Heart right ventricle (tissue), 16 donors: ENCODE measurements at regions not wholly inside any gene's neighbourhood (a gene's known extent, or its start where the extent isn't known, plus 50 kb on each side); places are given as distances from the start of the nearest gene placed in this dataset.

ENCODE experiments used
- ATAC-seq, 8 donors: fragments of 200-7000 bp; cut with Tn5 transposase; one replicate each; pipeline ENCODE4 v1.9.1; 2020; ENCODE audit warnings: mild to moderate bottlenecking in 8 of 8, moderate library complexity in 8 of 8, moderate number of reproducible peaks in 1 of 8
- DNase-seq, 2 donors: peaks; one replicate each; pipeline ENCODE4 v3.0.0-alpha.2; 2020
- H3K27ac ChIP-seq, 10 donors: fragments of 200-600 bp; sonication (generic) in 2 of 10; one replicate each; pipeline versions ENCODE4 v1.5.0 to v1.8.0; 2020 to 2022; ENCODE audit warnings: mild to moderate bottlenecking in 3 of 10
- H3K27me3 ChIP-seq, 7 donors: fragments of 200-600 bp; one replicate each; pipeline ENCODE4 v1.8.0; 2021 to 2022; ENCODE audit warnings: mild to moderate bottlenecking in 2 of 7
- H3K36me3 ChIP-seq, 9 donors: fragments of 200-600 bp; sonication (generic) in 1 of 9; one replicate each; pipeline versions ENCODE4 v1.5.0 to v1.8.0; 2020 to 2022; ENCODE audit warnings: mild to moderate bottlenecking in 2 of 9
- H3K4me1 ChIP-seq, 9 donors: fragments of 200-600 bp; sonication (generic) in 1 of 9; one replicate each; pipeline versions ENCODE4 v1.5.0 to v1.8.0; 2020 to 2022; ENCODE audit warnings: mild to moderate bottlenecking in 4 of 9
- H3K4me3 ChIP-seq, 10 donors: fragments of 200-600 bp; sonication (generic) in 2 of 10; one replicate each; pipeline versions ENCODE4 v1.5.0 to v1.8.0; 2020 to 2022; ENCODE audit warnings: mild to moderate bottlenecking in 7 of 10, moderate library complexity in 2 of 10
- H3K9me3 ChIP-seq, 11 donors: fragments of 200-600 bp in 10 of 11; sonication (generic) in 2 of 11; one replicate each; pipeline versions ENCODE4 v1.5.0 to v1.8.0; 2013 to 2022; ENCODE audit warnings: mild to moderate bottlenecking in 2 of 11, control low read depth in 1 of 11, moderate library complexity in 1 of 11
- CTCF ChIP-seq, 9 donors: fragments of 200-600 bp; sonication (generic) in 2 of 9; IDR thresholded peaks; one replicate each; pipeline versions ENCODE4 v1.5.0 to v1.8.0; 2021 to 2022; ENCODE audit warnings: antibody characterized with exemption in 9 of 9, mild to moderate bottlenecking in 5 of 9, moderate library complexity in 1 of 9
- WGBS, 2 donors: extraction: QIAGEN DNeasy Blood & Tissue Kit; methylation state at CpG; one replicate each; pipeline ENCODE4 v1.1.7; 2013; ENCODE audit warnings: inconsistent platforms in 1 of 2; 5-methylcytosine and 5-hydroxymethylcytosine counted together
- intact Hi-C, 10 donors: fragments of 100-400 bp; cut with DNase I; formaldehyde crosslinking; loops; one replicate each; pipeline versions ENCODE4 v1.11.1 to v1.14.2; 2022
- donor health status: Arrhythmogenic right ventricular cardiomyopathy.
- donor health status: ischemic (EF 13 %, LVEDD 7.1; RV severe dilation, severe dysfunction).
- donor health status: healthy with polysubstance abuse.
- donor health status: DM: no; HTN: yes; CAD: no.
- donor health status: DM: no; HTN: no; CAD: no.
- donor health status: ischemic (EF 25% LVEDD 6.9; RV normal size, moderate dysfunction).
- donor health status: ischemic (EF 25% LVEDD 5.7; RV mildly dilated, moderate dysfunction).
- donor health status: healthy.
- donor health status: DM: yes; HTN: yes; CAD: no.
- donor health status: Ischemic cardiomyopathy.
- donor health status: ischemic (EF 35%, LVEDD 5.7; RV mildly dilated, moderate dysfunction).
- donor health status: nonischemic (EF 11% LVEDD 7.7; RV severe dilation, severe dysfunction).
- donor health status: DM: yes; HTN: yes; CAD: no.
- donor health status: PGD.
- donor health status: ischemic (EF 29% LVEDD 5.4; RV normal size, mild dysfunction).
- donor health status: nonischemic (EF 23%, LVEDD 6.1; RV moderate dilation, normal function).

- Histone ChIP-seq H3K9me3 (no peaks in the 10 kb centered on the region), H3K27me3 (no peaks in the 10 kb centered on the region), H3K4me3 (no peak overlapping the region), H3K36me3 (no peaks in the 10 kb centered on the region), H3K4me1 (no peaks in the 10 kb centered on the region), H3K27ac (no peak overlapping the region)
- 62 to 75% methylated on average over 1 of the region's 1 CpG for WGBS, 2 donors
- DNase-seq (no peak), ATAC-seq (no peak)
- no peak for TF ChIP-seq CTCF (IDR thresholded peaks at IDR 0.05)
- intact Hi-C loops, result no loop called here
These were observed 808.2 kb downstream of the SUCLG1 start for GRCh38 chr2:83650898-83651297.

DNA sequence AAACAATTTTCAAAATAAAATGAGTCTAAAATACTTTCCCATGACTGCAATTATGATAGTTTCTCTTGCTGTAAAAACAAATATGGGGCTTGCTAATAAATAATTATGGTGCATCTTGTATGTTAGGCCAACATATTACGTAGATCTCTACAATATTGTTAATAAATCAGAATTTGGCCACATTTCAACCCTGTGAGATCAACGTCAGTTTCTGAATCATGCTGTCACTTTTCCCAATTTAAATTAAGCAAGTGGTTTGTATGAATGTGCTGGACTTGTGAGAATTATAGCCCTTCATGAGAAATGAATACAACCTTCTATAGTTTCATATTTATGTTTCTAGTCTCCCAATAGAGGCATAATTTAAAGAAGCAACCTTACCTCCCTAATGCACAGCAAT, 808.9 kb downstream of the SUCLG1 start:
- ATAC-seq (no peak), DNase-seq (no peak)
- no peaks in the 10 kb centered on the region for H3K36me3 ChIP-seq
- 70 to 72% methylated on average over 2 of the region's 2 CpGs for WGBS, 2 donors
- H3K27ac ChIP-seq, result no peak overlapping the region
- no peak overlapping the region for H3K4me3 ChIP-seq
- H3K4me1 ChIP-seq, result no peaks in the 10 kb centered on the region
- no peak for TF ChIP-seq CTCF (IDR thresholded peaks at IDR 0.05)
- no peaks in the 10 kb centered on the region for H3K9me3 ChIP-seq
- no peaks in the 10 kb centered on the region for H3K27me3 ChIP-seq
- intact Hi-C loops, result no loop called here

DNA sequence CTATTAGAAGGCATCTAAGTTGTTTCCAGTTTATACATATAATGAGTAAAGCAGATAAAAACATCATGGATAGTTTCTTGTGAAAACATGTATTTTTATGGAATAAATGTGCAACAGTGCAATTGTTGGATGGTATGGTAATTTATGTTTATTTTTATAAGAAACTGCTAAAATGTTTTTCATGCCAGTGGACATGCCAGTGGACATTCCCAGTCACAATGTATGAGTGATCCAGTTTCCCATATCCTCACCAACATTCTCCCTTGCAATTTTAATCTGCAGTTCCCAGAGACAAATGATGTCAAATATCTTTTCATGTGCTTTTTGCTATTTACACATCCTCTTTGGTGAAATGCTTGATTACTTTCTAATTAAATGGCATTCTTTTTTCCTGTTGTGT, 818.6 kb downstream of the SUCLG1 start:
- Histone ChIP-seq H3K9me3 (no peaks in the 10 kb centered on the region), H3K4me3 (no peak overlapping the region), H3K27ac (no peak overlapping the region), H3K4me1 (no peaks in the 10 kb centered on the region), H3K36me3 (no peaks in the 10 kb centered on the region), H3K27me3 (no peaks in the 10 kb centered on the region)
- ATAC-seq (no peak), DNase-seq (no peak)
- no peak for TF ChIP-seq CTCF (IDR thresholded peaks at IDR 0.05)
- intact Hi-C loops, result no loop called here

GRCh38 chr2:83633423-83633822, 825.7 kb downstream of the SUCLG1 start:
- no peak overlapping the region for H3K27ac ChIP-seq
- no peaks in the 10 kb centered on the region for H3K36me3 ChIP-seq
- no peaks in the 10 kb centered on the region for H3K4me1 ChIP-seq
- intact Hi-C loops, result no loop called here
- H3K9me3 ChIP-seq, result peaks cover 0 to 3% (median 0%) of the 10 kb centered on the region in 11 donors
- no peaks in the 10 kb centered on the region for H3K27me3 ChIP-seq
- TF ChIP-seq CTCF (IDR thresholded peaks at IDR 0.05), result no peak
- WGBS, 2 donors, result 42 to 49% methylated on average over 2 of the region's 2 CpGs
- no peak for ATAC-seq
- H3K4me3 ChIP-seq, result no peak overlapping the region
- DNase-seq, result no peak

DNA sequence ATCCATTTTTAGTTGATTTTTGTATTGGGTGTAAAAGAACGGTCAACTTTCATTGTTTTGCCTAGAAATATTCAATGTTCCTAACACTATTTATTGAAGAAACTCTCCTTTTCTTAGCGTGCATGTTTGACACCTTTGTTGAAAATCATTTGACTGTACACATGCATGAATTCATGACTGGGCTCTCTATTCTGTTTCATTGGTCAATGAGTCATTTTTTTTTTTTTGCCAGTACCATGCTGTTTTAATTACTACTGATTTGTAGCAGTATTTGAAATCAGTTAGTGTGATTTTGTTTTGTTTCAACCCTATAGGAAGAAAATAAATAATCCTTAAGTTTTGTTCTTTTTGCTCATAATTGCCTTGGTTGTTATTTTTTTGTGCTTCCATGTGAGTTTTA, 828.7 kb downstream of the SUCLG1 start:
- no peak for TF ChIP-seq CTCF (IDR thresholded peaks at IDR 0.05)
- WGBS, 2 donors, result 88 to 89% methylated on average over 2 of the region's 2 CpGs
- Histone ChIP-seq H3K27ac (no peak overlapping the region), H3K36me3 (no peaks in the 10 kb centered on the region), H3K4me1 (no peaks in the 10 kb centered on the region), H3K27me3 (no peaks in the 10 kb centered on the region), H3K9me3 (peaks cover 0 to 3% (median 0%) of the 10 kb centered on the region in 11 donors), H3K4me3 (no peak overlapping the region)
- intact Hi-C loops, result no loop called here
- ATAC-seq (no peak), DNase-seq (no peak)
